K562 (cell line): ENCODE measurements at regions not wholly inside any gene's neighbourhood (a gene's known extent, or its start where the extent isn't known, plus 50 kb on each side); places are given as distances from the start of the nearest gene placed in this dataset.

ENCODE experiments used
- ATAC-seq: fragments of 200-7000 bp; cut with Tn5 transposase; 3 replicates; pipeline ENCODE4 v1.9.1; 2020; ENCODE audit warnings: moderate library complexity
- BruUV-seq: library from RNA; stranded (reverse); fragments of 400-500 nt; replicated peaks from 2 replicates; lab custom pipeline; 2021; lab: Mats Ljungman, UMichigan
- CTCF ChIA-PET: fragments of 300-600 bp; formaldehyde crosslinking; extraction: SDS; loops from one replicate; lab custom pipeline; 2021; ENCODE audit warnings: low intra/inter-chr PET ratio; lab: Yijun Ruan, JAX
- POLR2A ChIA-PET: fragments of 300-600, 350-650 bp; sonication (Branson Sonifier 250); formaldehyde crosslinking; extraction: SDS; loops from one replicate; lab custom pipeline; 2021; ENCODE audit warnings: antibody characterized with exemption, inconsistent platforms; lab: Yijun Ruan, JAX
- DNase-seq, 4 experiments: peaks; one replicate each; pipeline versions ENCODE4 v3.0.0 to v3.0.0-alpha.2; 2011 to 2018; ENCODE audit warnings: low spot score in 3 of 4, mixed read lengths in 3 of 4; ENCODE audit errors: extremely low read depth in 1 of 4
- FAIRE-seq: peaks from 2 replicates; lab custom pipeline; 2011; peaks lifted over from hg19 to GRCh38; lab: Jason Lieb, UNC
- H2AFZ ChIP-seq: 2 replicates; pipeline ENCODE4 v1.6.0; 2011; ENCODE audit warnings: low read depth, low read length, control low read depth, inconsistent platforms
- H3K27ac ChIP-seq: fragments of 200-600 bp; 3 replicates; pipeline ENCODE4 v1.8.0; 2011; ENCODE audit warnings: low read depth, mild to moderate bottlenecking, control low read depth, inconsistent platforms, low read length, moderate library complexity, mixed read lengths; ENCODE audit errors: extremely low read depth
- H3K27me3 ChIP-seq, 2 experiments: fragments of 300-600 bp in 1 of 2; 2 replicates in 1 of 2; 3 replicates in 1 of 2; pipeline versions ENCODE4 v1.6.0 to v1.8.0; 2011; ENCODE audit warnings: inconsistent platforms in 2 of 2, low read length in 2 of 2, mild to moderate bottlenecking in 1 of 2, mixed read lengths in 1 of 2, moderate library complexity in 1 of 2; ENCODE audit not compliant: control insufficient read depth in 2 of 2, insufficient read depth in 2 of 2
- H3K36me3 ChIP-seq: fragments of 300-600 bp; 3 replicates; pipeline ENCODE4 v1.8.0; 2011; ENCODE audit warnings: mild to moderate bottlenecking, low read length, inconsistent platforms; ENCODE audit not compliant: control insufficient read depth, insufficient read depth
- H3K4me1 ChIP-seq, 2 experiments: fragments of 200-600 bp in 1 of 2; replicated peaks in 1 of 2; 2 replicates in 1 of 2; 3 replicates in 1 of 2; pipeline versions ENCODE4 v1.5.1 to v1.8.0; 2011; ENCODE audit warnings: inconsistent platforms in 2 of 2, low read length in 2 of 2, mild to moderate bottlenecking in 1 of 2, mixed read lengths in 1 of 2, moderate library complexity in 1 of 2; ENCODE audit not compliant: control insufficient read depth in 2 of 2, insufficient read depth in 2 of 2
- H3K4me2 ChIP-seq: 2 replicates; pipeline ENCODE4 v1.6.1; 2011; ENCODE audit warnings: low read length, control low read depth, inconsistent platforms, mixed read lengths; ENCODE audit not compliant: insufficient read depth
- H3K4me3 ChIP-seq: fragments of 200-600 bp; sonication (generic), shearing (Covaris generic); 2 replicates; pipeline ENCODE4 v1.5.1; 2016; ENCODE audit warnings: control low read depth, inconsistent platforms
- H3K79me2 ChIP-seq: fragments of 200-600 bp; 3 replicates; pipeline ENCODE4 v1.8.0; 2011; ENCODE audit warnings: low read length, inconsistent platforms; ENCODE audit not compliant: control insufficient read depth, insufficient read depth
- H3K9ac ChIP-seq, 2 experiments: 2 replicates each; pipeline versions ENCODE4 v1.6.0 to v1.6.1; 2011; ENCODE audit warnings: low read depth in 2 of 2, low read length in 2 of 2, control low read depth in 1 of 2, inconsistent platforms in 1 of 2, mild to moderate bottlenecking in 1 of 2, mixed read lengths in 1 of 2; ENCODE audit not compliant: insufficient read depth in 1 of 2
- H3K9me1 ChIP-seq: one replicate; pipeline ENCODE4 v1.6.0; 2011; ENCODE audit warnings: inconsistent platforms, mild to moderate bottlenecking, low read length, moderate library complexity; ENCODE audit not compliant: control insufficient read depth, insufficient read depth
- H3K9me3 ChIP-seq: replicated peaks from 2 replicates; pipeline ENCODE4 v1.5.1; 2011; ENCODE audit warnings: low read depth, low read length, inconsistent platforms; ENCODE audit not compliant: control insufficient read depth, insufficient read depth
- H4K20me1 ChIP-seq: replicated peaks from 2 replicates; pipeline ENCODE4 v1.6.1; 2011; ENCODE audit warnings: low read length, inconsistent platforms, mixed read lengths; ENCODE audit not compliant: control insufficient read depth, insufficient read depth
- ZNF184 ChIP-seq: sonication (generic); formaldehyde crosslinking; IDR thresholded peaks from 2 replicates; pipeline ENCODE4 v1.5.0; 2020; ENCODE audit warnings: missing genetic modification reagents
- ZNF583 ChIP-seq: fragments of 250-450 bp; sonication (Bioruptor Pico); IDR thresholded peaks from 2 replicates; pipeline ENCODE4 v1.4.0; 2020
- WGBS: fragments of 100-300 bp; shearing (Covaris generic); methylation state at CpG from one replicate; pipeline ENCODE4 v1.1.6; 2016; ENCODE audit warnings: low coverage, mixed read lengths; ENCODE audit not compliant: insufficient coverage; ENCODE audit errors: missing lambda C conversion rate; 5-methylcytosine and 5-hydroxymethylcytosine counted together
- in situ Hi-C: fragments of 300-500 bp; cut with MboI; formaldehyde crosslinking; loops from 4 replicates; pipeline ENCODE4 v1.15.0; 2018; ENCODE audit warnings: inconsistent platforms, mixed read lengths
- intact Hi-C: fragments of 100-400 bp; cut with micrococcal nuclease; formaldehyde crosslinking; loops from 2 replicates; pipeline ENCODE4 v1.14.2; 2022
- TF ChIP-seq, protein P1 (sequence below): fragments of 250-450 bp; sonication (Bioruptor Pico); IDR thresholded peaks from 2 replicates; pipeline ENCODE4 v1.5.0; 2020; ENCODE audit warnings: mild to moderate bottlenecking, borderline replicate concordance

DNA sequence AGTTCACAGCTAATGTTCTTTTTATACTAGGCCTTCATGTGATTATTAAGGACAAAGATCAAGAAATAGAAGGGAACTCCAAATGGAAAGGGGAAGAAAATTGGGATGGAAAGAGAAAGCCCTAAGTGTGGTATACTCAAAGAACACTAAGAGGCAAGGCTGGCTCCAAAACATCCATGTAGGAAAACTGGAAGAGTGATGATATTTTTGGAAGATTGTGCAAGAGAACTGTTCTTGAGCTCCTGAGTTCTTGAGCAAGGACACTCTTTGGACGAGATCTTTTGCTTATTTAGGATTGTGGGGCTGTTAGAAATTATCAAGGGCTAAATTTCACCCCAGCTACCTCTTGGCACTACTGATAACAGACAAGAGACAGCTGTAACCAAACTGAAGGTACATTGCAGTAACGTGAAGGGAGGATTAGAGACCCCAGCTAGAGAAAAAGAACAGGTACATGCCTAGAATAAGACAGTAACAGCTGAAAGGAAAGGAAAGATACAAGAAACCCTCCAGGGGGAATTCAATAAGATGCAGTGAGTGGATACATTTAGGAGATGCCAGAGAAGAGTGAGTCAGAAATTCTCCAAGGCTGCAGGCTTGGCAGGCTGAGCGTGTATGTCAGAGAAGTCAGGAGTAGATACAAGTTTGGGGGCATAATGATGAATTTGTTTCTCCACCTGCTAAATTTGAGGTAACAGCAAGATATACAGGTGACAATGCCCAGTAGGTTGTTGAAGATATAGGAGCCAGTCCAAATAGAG is 69.7 kb downstream of the CBLN4 start:
- BruUV-seq: no TSS peak

More for the DNA sequence above, 69.7 kb downstream of the CBLN4 start:
- no peaks in the 10 kb centered on the region for H3K9me1 ChIP-seq
- no peaks in the 10 kb centered on the region for H3K9me3 ChIP-seq
- no peaks in the 10 kb centered on the region for H3K79me2 ChIP-seq
- H3K9ac ChIP-seq: no peak overlapping the region
- DNase-seq: no peak
- H3K27ac ChIP-seq: no peak overlapping the region
- ATAC-seq: no peak
- in situ Hi-C loops (no loop called here), intact Hi-C loops (no loop called here)
- no peak overlapping the region for H2AFZ ChIP-seq
- POLR2A ChIA-PET: no interaction called here
- no peak overlapping the region for H3K4me2 ChIP-seq
- no peak for FAIRE-seq
- no peaks in the 10 kb centered on the region for H3K4me1 ChIP-seq
- H3K4me3 ChIP-seq: no peak overlapping the region
- TF ChIP-seq, protein P1, sequence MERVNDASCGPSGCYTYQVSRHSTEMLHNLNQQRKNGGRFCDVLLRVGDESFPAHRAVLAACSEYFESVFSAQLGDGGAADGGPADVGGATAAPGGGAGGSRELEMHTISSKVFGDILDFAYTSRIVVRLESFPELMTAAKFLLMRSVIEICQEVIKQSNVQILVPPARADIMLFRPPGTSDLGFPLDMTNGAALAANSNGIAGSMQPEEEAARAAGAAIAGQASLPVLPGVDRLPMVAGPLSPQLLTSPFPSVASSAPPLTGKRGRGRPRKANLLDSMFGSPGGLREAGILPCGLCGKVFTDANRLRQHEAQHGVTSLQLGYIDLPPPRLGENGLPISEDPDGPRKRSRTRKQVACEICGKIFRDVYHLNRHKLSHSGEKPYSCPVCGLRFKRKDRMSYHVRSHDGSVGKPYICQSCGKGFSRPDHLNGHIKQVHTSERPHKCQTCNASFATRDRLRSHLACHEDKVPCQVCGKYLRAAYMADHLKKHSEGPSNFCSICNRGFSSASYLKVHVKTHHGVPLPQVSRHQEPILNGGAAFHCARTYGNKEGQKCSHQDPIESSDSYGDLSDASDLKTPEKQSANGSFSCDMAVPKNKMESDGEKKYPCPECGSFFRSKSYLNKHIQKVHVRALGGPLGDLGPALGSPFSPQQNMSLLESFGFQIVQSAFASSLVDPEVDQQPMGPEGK: no peak
- TF ChIP-seq ZNF184 (no peak), ZNF583 (CRISPR knock-in tag) (no peak)
- TF ChIP-seq, all 486 proteins: peak for 0
- WGBS: 0% methylated on average over 3 of the region's 3 CpGs
- H3K27me3 ChIP-seq: no peaks in the 10 kb centered on the region
- no peaks in the 10 kb centered on the region for H3K36me3 ChIP-seq
- no peaks in the 10 kb centered on the region for H4K20me1 ChIP-seq
- CTCF ChIA-PET: no interaction called here
